K562 (cell line): ENCODE measurements at regions not wholly inside any gene's neighbourhood (a gene's known extent, or its start where the extent isn't known, plus 50 kb on each side); places are given as distances from the start of the nearest gene placed in this dataset.
A peak's percentile ranks its signal among the peaks of the same experiment; 100 is the strongest.

Experiments
- ATAC-seq: fragments of 200-7000 bp; cut with Tn5 transposase; 3 replicates; pipeline ENCODE4 v1.9.1; 2020; ENCODE audit warnings: moderate library complexity
- BruUV-seq: library from RNA; stranded (reverse); fragments of 400-500 nt; replicated peaks from 2 replicates; lab custom pipeline; 2021; lab: Mats Ljungman, UMichigan
- CTCF ChIA-PET: fragments of 300-600 bp; formaldehyde crosslinking; extraction: SDS; loops from one replicate; lab custom pipeline; 2021; ENCODE audit warnings: low intra/inter-chr PET ratio; lab: Yijun Ruan, JAX
- POLR2A ChIA-PET: fragments of 300-600, 350-650 bp; sonication (Branson Sonifier 250); formaldehyde crosslinking; extraction: SDS; loops from one replicate; lab custom pipeline; 2021; ENCODE audit warnings: antibody characterized with exemption, inconsistent platforms; lab: Yijun Ruan, JAX
- DNase-seq, 4 experiments: peaks; one replicate each; pipeline versions ENCODE4 v3.0.0 to v3.0.0-alpha.2; 2011 to 2018; ENCODE audit warnings: low spot score in 3 of 4, mixed read lengths in 3 of 4; ENCODE audit errors: extremely low read depth in 1 of 4
- FAIRE-seq: peaks from 2 replicates; lab custom pipeline; 2011; peaks lifted over from hg19 to GRCh38; lab: Jason Lieb, UNC
- H2AFZ ChIP-seq: 2 replicates; pipeline ENCODE4 v1.6.0; 2011; ENCODE audit warnings: low read depth, low read length, control low read depth, inconsistent platforms
- H3K27ac ChIP-seq: fragments of 200-600 bp; 3 replicates; pipeline ENCODE4 v1.8.0; 2011; ENCODE audit warnings: low read depth, mild to moderate bottlenecking, control low read depth, inconsistent platforms, low read length, moderate library complexity, mixed read lengths; ENCODE audit errors: extremely low read depth
- H3K27me3 ChIP-seq, 2 experiments: fragments of 300-600 bp in 1 of 2; 2 replicates in 1 of 2; 3 replicates in 1 of 2; pipeline versions ENCODE4 v1.6.0 to v1.8.0; 2011; ENCODE audit warnings: inconsistent platforms in 2 of 2, low read length in 2 of 2, mild to moderate bottlenecking in 1 of 2, mixed read lengths in 1 of 2, moderate library complexity in 1 of 2; ENCODE audit not compliant: control insufficient read depth in 2 of 2, insufficient read depth in 2 of 2
- H3K36me3 ChIP-seq: fragments of 300-600 bp; 3 replicates; pipeline ENCODE4 v1.8.0; 2011; ENCODE audit warnings: mild to moderate bottlenecking, low read length, inconsistent platforms; ENCODE audit not compliant: control insufficient read depth, insufficient read depth
- H3K4me1 ChIP-seq, 2 experiments: fragments of 200-600 bp in 1 of 2; replicated peaks in 1 of 2; 2 replicates in 1 of 2; 3 replicates in 1 of 2; pipeline versions ENCODE4 v1.5.1 to v1.8.0; 2011; ENCODE audit warnings: inconsistent platforms in 2 of 2, low read length in 2 of 2, mild to moderate bottlenecking in 1 of 2, mixed read lengths in 1 of 2, moderate library complexity in 1 of 2; ENCODE audit not compliant: control insufficient read depth in 2 of 2, insufficient read depth in 2 of 2
- H3K4me2 ChIP-seq: 2 replicates; pipeline ENCODE4 v1.6.1; 2011; ENCODE audit warnings: low read length, control low read depth, inconsistent platforms, mixed read lengths; ENCODE audit not compliant: insufficient read depth
- H3K4me3 ChIP-seq: fragments of 200-600 bp; sonication (generic), shearing (Covaris generic); 2 replicates; pipeline ENCODE4 v1.5.1; 2016; ENCODE audit warnings: control low read depth, inconsistent platforms
- H3K79me2 ChIP-seq: fragments of 200-600 bp; 3 replicates; pipeline ENCODE4 v1.8.0; 2011; ENCODE audit warnings: low read length, inconsistent platforms; ENCODE audit not compliant: control insufficient read depth, insufficient read depth
- H3K9ac ChIP-seq, 2 experiments: 2 replicates each; pipeline versions ENCODE4 v1.6.0 to v1.6.1; 2011; ENCODE audit warnings: low read depth in 2 of 2, low read length in 2 of 2, control low read depth in 1 of 2, inconsistent platforms in 1 of 2, mild to moderate bottlenecking in 1 of 2, mixed read lengths in 1 of 2; ENCODE audit not compliant: insufficient read depth in 1 of 2
- H3K9me1 ChIP-seq: one replicate; pipeline ENCODE4 v1.6.0; 2011; ENCODE audit warnings: inconsistent platforms, mild to moderate bottlenecking, low read length, moderate library complexity; ENCODE audit not compliant: control insufficient read depth, insufficient read depth
- H3K9me3 ChIP-seq: replicated peaks from 2 replicates; pipeline ENCODE4 v1.5.1; 2011; ENCODE audit warnings: low read depth, low read length, inconsistent platforms; ENCODE audit not compliant: control insufficient read depth, insufficient read depth
- H4K20me1 ChIP-seq: replicated peaks from 2 replicates; pipeline ENCODE4 v1.6.1; 2011; ENCODE audit warnings: low read length, inconsistent platforms, mixed read lengths; ENCODE audit not compliant: control insufficient read depth, insufficient read depth
- BRD4 ChIP-seq: fragments of 200-600 bp; sonication (generic); IDR thresholded peaks from 2 replicates; pipeline ENCODE4 v1.6.1; 2017; ENCODE audit warnings: inconsistent platforms
- BRD9 ChIP-seq: fragments of 450-650 bp; IDR thresholded peaks from 2 replicates; pipeline ENCODE4 v1.6.1; 2018; ENCODE audit warnings: low read depth; ENCODE audit not compliant: partially characterized antibody
- MAFK ChIP-seq: IDR thresholded peaks from 2 replicates; pipeline ENCODE4 v1.6.1; 2011; ENCODE audit warnings: low read length, improper control_type of control experiment
- PKNOX1 ChIP-seq: fragments of 450-650 bp; IDR thresholded peaks from 2 replicates; pipeline ENCODE4 v1.6.1; 2016
- TEAD4 ChIP-seq, 2 experiments: sonication (generic) in 1 of 2; formaldehyde crosslinking in 1 of 2; IDR thresholded peaks; 2 replicates each; pipeline versions ENCODE4 v1.6.1 to v1.8.0; 2012 to 2022; ENCODE audit warnings: borderline replicate concordance in 1 of 2, inconsistent platforms in 1 of 2, low read length in 1 of 2, mild to moderate bottlenecking in 1 of 2, missing genetic modification reagents in 1 of 2
- TGIF2 ChIP-seq: sonication (generic); formaldehyde crosslinking; IDR thresholded peaks from 2 replicates; pipeline ENCODE4 v1.8.1; 2022; ENCODE audit warnings: mild to moderate bottlenecking, missing genetic modification reagents, moderate library complexity
- USF1 ChIP-seq: sonication (generic); formaldehyde crosslinking; IDR thresholded peaks from 2 replicates; pipeline ENCODE4 v1.9.0; 2022; ENCODE audit warnings: mild to moderate bottlenecking, missing genetic modification reagents
- USF2 ChIP-seq: sonication (generic); formaldehyde crosslinking; IDR thresholded peaks from 2 replicates; pipeline ENCODE4 v1.5.0; 2020; ENCODE audit warnings: missing genetic modification reagents
- ZNF143 ChIP-seq: sonication (generic); formaldehyde crosslinking; IDR thresholded peaks from 2 replicates; pipeline ENCODE4 v1.9.0; 2022; ENCODE audit warnings: mild to moderate bottlenecking, missing genetic modification reagents
- ZNF561 ChIP-seq: fragments of 450-650 bp; formaldehyde crosslinking; conservative IDR thresholded peaks from 2 replicates; pipeline ENCODE4 v1.4.0; 2020; ENCODE audit warnings: mild to moderate bottlenecking, moderate library complexity
- WGBS: fragments of 100-300 bp; shearing (Covaris generic); methylation state at CpG from one replicate; pipeline ENCODE4 v1.1.6; 2016; ENCODE audit warnings: low coverage, mixed read lengths; ENCODE audit not compliant: insufficient coverage; ENCODE audit errors: missing lambda C conversion rate; 5-methylcytosine and 5-hydroxymethylcytosine counted together
- in situ Hi-C: fragments of 300-500 bp; cut with MboI; formaldehyde crosslinking; loops from 4 replicates; pipeline ENCODE4 v1.15.0; 2018; ENCODE audit warnings: inconsistent platforms, mixed read lengths
- intact Hi-C: fragments of 100-400 bp; cut with micrococcal nuclease; formaldehyde crosslinking; loops from 2 replicates; pipeline ENCODE4 v1.14.2; 2022

- CTCF ChIA-PET = no interaction called here
- Histone ChIP-seq H3K27me3 (no peaks in the 10 kb centered on the region), H3K27ac (no peak overlapping the region), H3K9me1 (no peaks in the 10 kb centered on the region), H3K9me3 (no peaks in the 10 kb centered on the region), H3K79me2 (no peaks in the 10 kb centered on the region), H3K9ac (no peak overlapping the region), H3K4me2 (no peak overlapping the region), H3K36me3 (no peaks in the 10 kb centered on the region), H2AFZ (peak overlapping the region; percentile 46), H3K4me3 (no peak overlapping the region), H4K20me1 (no peaks in the 10 kb centered on the region), H3K4me1 (peaks cover 0 to 4% of the 10 kb centered on the region in 2 experiments; a peak in 1 of 5 replicates)
- WGBS = 46% methylated on average over 13 of the region's 13 CpGs
- intact Hi-C loops (no loop called here), in situ Hi-C loops (no loop called here)
- no peak for FAIRE-seq
- no peak for DNase-seq
- POLR2A ChIA-PET = interaction anchor here (1.1 kb wide), 1 partner anchor 14 kb away, joined by 3 read pairs; no protein-coding TSS in a partner anchor
- ATAC-seq = no peak
- no TSS peak for BruUV-seq
- TF ChIP-seq TGIF2 (CRISPR knock-in tag) (no peak), TEAD4 (IDR thresholded peaks at IDR 0.05; ENCODE audit: low read length) (no peak), TEAD4 (CRISPR knock-in tag; IDR thresholded peaks at IDR 0.05; ENCODE audit: borderline replicate concordance) (no peak), BRD4 (no peak), MAFK (no peak), USF1 (CRISPR knock-in tag) (peak; percentile 32; the same call in 1 of the 2 replicates), BRD9 (no peak), USF2 (CRISPR knock-in tag) (peak; percentile 36), PKNOX1 (0 out of 2 replicates have a peak, but pooled peaks have one; percentile 28), ZNF143 (CRISPR knock-in tag) (no peak), ZNF561 (no peak)
Measured at GRCh38 chr3:177624528-177625495, 427.5 kb upstream of the TBL1XR1 start.
